ENCODE measurements at regions not wholly inside any gene's neighbourhood (a gene's known extent, or its start where the extent isn't known, plus 50 kb on each side); places are given as distances from the start of the nearest gene placed in this dataset.
"Not testable (repeated sequence)": the region's sequence is repeated elsewhere in the genome, so short reads cannot be mapped to it uniquely, and the experiment has no call there.

- no peak for DNase-seq (ENCODE audit: low read depth in 2 of 2)
Observed at GRCh38 chr10:90023950-90024349, 322.6 kb downstream of the KIF20B start.

GRCh38 chr10:90028312-90028711, 326.9 kb downstream of the KIF20B start:
- DNase-seq (ENCODE audit: low read depth in 2 of 2): no peak

- no peak for DNase-seq (ENCODE audit: low read depth in 2 of 2)
Observed at GRCh38 chr10:90031776-90032175, 330.4 kb downstream of the KIF20B start.

DNA sequence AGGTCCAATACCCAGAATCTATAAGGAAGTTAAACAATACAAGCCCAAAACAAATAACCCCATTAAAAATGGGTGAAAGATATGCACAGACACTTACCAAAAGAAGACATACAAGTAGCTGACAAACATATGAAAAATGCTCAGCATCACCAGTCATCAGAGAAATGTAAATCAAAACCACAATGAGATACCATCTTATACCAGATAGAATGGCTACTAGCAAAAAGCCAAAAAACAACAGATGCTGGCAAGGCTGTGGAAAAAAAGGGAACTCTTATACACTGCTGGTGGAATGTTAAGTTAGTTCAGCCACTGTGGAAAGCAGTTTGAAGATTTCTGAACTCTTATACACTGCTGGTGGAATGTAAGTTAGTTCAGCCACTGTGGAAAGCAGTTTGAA, 331.1 kb downstream of the KIF20B start:
- no peak for DNase-seq (ENCODE audit: low read depth in 2 of 2)

DNA sequence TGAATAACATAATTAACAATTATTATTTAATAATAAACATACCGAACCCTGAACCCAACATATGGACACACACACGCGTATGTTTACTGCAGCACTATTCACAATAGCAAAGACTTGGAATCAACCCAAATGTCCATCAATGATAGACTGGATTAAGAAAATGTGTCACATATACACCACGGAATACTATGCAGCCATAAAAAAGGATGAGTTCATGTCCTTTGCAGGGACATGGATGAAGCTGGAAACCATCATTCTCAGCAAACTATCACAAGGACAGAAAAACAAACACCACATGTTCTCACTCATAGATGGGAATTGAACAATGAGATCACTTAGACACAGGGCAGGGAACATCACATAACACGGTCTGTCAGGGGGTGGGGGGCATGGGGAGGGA, 333.5 kb downstream of the KIF20B start:
- not testable (repeated sequence) for DNase-seq (ENCODE audit: low read depth in 2 of 2)

- DNase-seq (ENCODE audit: low read depth in 2 of 2): no peak
Observed at GRCh38 chr10:90041585-90041984, 340.2 kb downstream of the KIF20B start.

DNA sequence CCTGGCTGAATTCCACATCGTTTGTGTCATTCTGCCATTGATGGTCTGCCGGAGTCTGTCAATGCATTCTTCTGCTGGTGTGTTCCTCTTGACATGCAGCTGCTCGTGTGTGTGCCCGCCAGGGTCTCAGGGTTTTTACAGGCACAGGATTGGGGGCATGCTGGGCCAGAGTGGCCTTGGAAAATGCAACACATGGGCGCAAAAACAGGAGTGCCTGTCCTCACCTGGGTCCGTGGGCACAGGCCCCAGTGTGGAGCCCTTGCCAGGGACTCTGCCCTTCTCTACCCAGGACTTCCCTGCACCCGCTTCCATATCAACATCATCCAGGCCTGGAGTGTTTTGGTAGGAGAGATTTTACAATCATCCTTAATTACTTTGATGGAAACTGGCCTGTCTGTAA, 340.7 kb downstream of the KIF20B start:
- DNase-seq (ENCODE audit: low read depth in 2 of 2): no peak

DNA sequence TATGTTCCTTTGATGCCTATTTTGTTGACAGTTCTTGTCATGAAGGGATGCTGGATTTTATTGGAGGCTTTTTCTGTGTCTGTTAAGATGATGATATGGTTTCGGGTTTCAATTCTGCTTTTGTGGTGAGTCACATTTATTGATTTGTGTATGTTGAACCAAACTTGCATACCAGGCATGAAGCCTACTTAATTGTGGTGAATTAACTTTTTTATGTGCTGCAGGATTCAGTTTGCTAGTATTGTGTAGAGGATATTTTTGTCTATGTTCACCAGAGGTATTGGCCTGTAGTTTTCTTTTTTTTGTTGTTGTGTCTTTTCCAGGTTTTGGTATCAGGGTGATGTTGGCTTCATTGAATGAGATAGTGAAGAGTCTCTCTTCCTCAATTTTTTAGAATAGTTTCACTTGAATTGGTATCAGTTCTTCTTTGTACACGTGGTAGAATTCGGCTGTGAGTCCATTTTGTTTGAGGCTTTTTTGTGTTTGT, 345.9 kb downstream of the KIF20B start:
- DNase-seq (ENCODE audit: low read depth in 2 of 2): no peak

GRCh38 chr10:90051053-90051452, 349.7 kb downstream of the KIF20B start:
- no peak for DNase-seq (ENCODE audit: low read depth in 2 of 2)

- no peak for DNase-seq (ENCODE audit: low read depth in 2 of 2)
Observed at GRCh38 chr10:90051474-90051873, 350.1 kb downstream of the KIF20B start.

DNA sequence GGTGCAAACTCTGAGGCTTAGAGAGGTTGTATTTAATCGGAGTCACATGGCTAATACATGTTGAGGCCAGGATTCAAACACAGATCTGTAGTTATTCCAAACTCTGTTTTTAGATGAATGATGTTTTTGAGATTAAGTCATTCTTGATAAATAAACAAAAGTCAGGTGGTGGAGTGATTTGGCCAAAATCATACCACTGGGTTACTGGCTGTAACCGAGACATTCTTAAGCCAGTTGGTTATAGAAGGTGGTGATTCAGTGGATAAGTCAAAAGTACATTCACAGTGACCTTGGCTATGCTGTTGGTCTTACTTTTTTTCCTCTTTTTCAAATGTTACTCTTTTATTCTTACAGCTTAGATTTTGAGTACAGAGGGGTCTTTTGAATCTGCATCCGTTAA, 361.4 kb downstream of the KIF20B start:
- no peak for DNase-seq (ENCODE audit: low read depth in 2 of 2)

- DNase-seq (ENCODE audit: low read depth in 2 of 2): no peak
Observed at GRCh38 chr10:90064295-90064694, 362.9 kb downstream of the KIF20B start.

DNA sequence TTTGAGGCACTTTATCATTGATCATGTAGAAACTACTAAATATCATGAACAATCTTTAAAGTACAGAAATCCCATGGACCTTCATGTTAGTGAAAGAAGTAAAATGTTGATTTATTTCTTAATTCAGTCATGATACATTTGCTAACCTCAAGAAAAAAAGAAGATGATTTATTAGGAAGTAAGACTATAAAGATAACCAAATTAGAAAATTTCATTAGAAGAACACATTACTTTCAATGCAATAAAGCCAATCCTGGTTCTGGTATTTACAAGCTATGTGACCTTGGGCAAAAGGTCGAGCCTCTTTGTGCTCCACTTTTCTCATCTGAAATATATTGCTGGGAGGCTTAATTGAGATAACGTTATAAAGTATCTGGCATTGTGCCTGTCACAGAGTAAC, 365.0 kb downstream of the KIF20B start:
- DNase-seq (ENCODE audit: low read depth in 2 of 2): no peak

DNA sequence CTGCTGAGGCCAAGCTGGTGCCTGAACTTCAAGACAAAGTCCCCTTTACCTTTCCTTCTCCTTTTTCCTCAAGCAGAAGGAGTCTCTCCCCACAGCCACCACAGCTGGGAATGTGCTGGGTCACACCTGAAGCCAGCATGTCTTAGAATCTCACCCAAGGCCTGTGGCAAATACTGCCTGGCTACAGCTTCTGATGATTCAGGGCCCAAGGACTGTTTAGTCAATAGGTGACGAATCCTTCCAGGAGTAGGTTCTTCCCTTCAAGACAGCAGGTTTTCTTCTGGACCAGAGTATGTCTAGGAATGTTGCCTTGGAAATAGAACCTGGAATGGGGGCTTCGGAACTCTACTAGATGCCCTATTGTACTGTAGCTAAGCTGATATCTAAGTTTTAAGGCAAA, 374.6 kb downstream of the KIF20B start:
- no peak for DNase-seq (ENCODE audit: low read depth in 2 of 2)

DNA sequence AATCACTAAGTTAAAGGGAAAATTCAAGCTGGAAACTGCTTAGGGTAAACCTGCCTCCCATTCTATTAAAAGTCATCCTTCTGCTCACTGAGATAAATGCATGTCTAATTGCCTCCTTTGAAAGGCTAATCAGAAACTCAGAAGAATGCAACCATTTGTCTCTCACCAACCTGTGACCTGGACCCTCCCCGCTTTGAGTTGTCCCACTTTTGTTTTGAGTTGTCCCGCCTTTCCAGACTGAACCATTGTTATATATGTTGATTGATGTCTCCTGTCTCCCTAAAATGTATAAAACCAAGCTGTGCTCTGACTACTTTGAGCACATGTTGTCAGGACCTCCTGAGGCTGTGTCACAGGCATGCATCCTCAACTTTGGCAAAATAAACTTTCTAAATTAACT, 378.4 kb downstream of the KIF20B start:
- no peak for DNase-seq (ENCODE audit: low read depth in 2 of 2)

GRCh38 chr10:90086606-90087190, 385.3 kb downstream of the KIF20B start:
- DNase-seq (ENCODE audit: low read depth in 2 of 2): not testable (repeated sequence)

DNA sequence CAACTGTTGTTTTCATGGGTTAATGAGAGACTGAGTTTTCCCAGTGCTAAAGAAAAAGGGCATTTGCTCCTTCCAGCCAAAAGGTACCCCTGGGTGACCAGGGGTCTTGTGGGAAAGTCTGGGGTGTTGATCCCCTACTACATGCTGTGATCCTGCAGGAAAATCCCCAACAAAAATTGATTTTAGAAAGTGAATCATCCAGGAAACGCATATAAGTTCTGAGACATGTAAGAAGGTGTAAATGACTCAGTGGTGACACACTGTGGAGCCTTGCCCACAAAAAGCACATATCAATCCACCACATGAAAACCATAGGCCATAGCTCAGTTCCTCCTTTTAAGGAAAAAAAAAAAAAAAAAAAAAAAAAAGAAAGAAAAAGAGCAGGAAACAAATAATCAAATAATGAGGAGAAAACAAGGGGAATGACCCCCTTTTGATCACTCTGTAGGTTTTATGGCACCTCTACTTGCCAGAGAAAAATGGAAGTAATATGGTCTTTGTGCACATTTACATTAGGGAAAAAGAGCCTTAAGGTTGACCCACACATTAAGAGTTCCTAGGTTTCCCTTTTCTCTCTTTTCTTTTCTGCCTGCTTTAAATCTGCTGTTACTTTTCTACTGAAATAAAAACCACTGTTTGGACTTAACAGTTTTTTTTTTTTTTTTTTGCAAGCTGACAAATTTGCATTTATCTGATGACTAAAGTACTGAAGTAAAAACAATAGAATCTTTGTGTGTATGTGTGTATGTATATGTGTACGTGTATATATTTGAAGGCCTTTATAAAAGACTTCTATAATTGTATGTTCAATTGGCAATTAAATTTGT, 386.0 kb downstream of the KIF20B start:
- DNase-seq (ENCODE audit: low read depth in 2 of 2): no peak

- DNase-seq (ENCODE audit: low read depth in 2 of 2): no peak
Observed at GRCh38 chr10:90088024-90088317, 386.6 kb downstream of the KIF20B start.

- DNase-seq (ENCODE audit: low read depth in 2 of 2): no peak
Observed at GRCh38 chr10:90089719-90090118, 388.3 kb downstream of the KIF20B start.

- no peak for DNase-seq (ENCODE audit: low read depth in 2 of 2)
Observed at GRCh38 chr10:90096196-90096595, 394.8 kb downstream of the KIF20B start.

DNA sequence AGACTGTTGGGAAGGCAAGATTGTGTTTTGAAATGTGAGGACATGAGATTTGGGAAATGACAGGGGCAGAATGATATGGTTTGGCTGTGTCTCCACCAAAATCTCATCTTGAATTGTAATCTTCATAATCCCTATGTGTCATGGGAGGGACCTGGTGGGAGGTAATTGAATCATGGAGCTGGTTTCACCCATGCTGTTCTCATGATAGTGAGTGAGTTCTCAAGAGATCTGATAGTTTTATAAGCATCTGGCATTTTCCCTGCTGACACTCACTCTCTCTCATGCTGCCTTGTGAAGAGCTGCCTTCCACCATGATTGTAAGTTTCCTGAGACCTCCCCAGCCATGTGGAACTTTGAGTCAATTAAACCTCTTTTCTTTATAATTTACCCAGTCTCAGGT, 406.2 kb downstream of the KIF20B start:
- DNase-seq (ENCODE audit: low read depth in 2 of 2): not testable (repeated sequence)

GRCh38 chr10:90111671-90112070, 410.3 kb downstream of the KIF20B start:
- no peak for DNase-seq (ENCODE audit: low read depth in 2 of 2)

GRCh38 chr10:90112681-90113080, 411.3 kb downstream of the KIF20B start:
- no peak for DNase-seq (ENCODE audit: low read depth in 2 of 2)

DNA sequence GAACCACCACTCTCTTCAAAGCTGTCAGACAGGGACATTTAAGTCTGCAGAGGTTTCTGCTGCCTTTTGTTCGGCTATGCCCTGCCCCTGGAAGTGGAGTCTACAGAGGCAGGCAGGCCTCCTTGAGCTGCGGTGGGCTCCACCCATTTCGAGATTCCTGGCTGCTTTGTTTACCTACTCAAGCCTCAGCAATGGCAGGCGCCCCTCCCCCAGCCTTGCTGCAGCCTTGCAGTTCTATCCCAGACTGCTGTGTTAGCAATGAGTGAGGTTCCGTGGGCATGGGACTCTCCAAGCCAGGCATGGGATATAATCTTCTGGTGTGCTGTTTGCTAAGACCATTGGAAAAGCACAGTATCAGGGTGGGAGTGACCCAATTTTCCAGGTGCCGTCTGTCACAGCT, 417.2 kb downstream of the KIF20B start:
- DNase-seq (ENCODE audit: low read depth in 2 of 2): not testable (repeated sequence)
